Epidermal melanocyte (primary cell): ENCODE measurements at regions not wholly inside any gene's neighbourhood (a gene's known extent, or its start where the extent isn't known, plus 50 kb on each side); places are given as distances from the start of the nearest gene placed in this dataset.
"Not testable (repeated sequence)": the region's sequence is repeated elsewhere in the genome, so short reads cannot be mapped to it uniquely, and the experiment has no call there.

ENCODE experiments used
- DNase-seq: peaks from one replicate; pipeline ENCODE4 v3.0.0; 2011; ENCODE audit warnings: low spot score; ENCODE audit not compliant: insufficient read length

DNA sequence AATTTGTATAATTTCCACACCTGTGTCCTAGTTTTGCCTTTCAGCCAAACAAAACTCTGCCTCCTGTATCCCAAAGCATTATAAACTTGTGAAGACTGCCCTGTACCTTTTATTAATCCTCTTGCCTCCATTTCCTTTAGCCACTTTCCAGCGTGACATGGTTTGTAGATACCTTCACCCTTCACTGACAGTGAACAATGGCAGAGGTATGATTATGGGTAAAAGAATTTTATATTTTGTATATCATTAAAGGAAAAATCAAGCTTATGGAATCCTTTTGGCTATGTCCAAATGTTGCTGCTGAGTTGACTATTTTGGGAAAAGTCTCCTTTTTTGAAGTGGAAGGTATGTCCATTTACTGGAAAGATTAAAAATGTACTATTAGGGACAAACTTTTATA lies 251.7 kb downstream of the HNMT start:
- no peak for DNase-seq

DNA sequence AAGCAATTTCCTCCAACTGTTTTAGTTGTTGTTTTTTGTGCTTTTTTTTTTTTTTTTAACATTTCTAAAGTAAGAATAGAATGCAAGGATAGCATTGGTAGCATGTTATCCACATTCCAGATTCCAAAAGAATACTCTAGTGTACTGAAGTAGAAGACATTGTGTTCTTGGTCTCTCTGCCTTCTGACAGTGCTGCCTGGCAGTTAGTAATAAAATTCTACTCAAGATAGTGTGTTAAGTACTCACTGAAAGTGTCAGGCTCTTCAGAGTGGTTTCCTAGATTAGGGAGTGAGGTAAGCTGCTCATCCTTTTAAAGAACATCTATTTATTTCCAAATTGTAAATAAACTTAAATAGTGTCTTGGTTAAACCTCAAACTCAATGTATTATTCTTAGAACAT lies 253.7 kb downstream of the HNMT start:
- no peak for DNase-seq

DNA sequence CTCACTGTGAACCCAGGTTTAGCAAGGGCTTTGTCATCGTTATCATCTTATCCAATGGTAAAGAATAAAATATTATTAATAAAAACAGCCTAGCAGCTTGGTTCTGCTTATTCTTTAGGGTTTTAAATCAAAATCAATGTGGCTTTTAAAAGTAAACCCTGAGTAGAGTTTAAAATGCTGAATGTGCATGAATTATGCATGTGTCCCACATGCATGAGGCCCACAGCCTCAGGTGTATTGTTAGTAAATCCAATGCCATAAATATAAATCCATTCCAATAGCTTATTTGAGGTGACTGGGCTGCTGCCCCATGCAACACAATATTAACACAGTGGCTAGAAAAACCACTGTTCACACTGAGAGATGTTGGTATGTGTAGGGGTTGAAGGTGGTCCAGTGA lies 254.1 kb downstream of the HNMT start:
- no peak for DNase-seq

DNA sequence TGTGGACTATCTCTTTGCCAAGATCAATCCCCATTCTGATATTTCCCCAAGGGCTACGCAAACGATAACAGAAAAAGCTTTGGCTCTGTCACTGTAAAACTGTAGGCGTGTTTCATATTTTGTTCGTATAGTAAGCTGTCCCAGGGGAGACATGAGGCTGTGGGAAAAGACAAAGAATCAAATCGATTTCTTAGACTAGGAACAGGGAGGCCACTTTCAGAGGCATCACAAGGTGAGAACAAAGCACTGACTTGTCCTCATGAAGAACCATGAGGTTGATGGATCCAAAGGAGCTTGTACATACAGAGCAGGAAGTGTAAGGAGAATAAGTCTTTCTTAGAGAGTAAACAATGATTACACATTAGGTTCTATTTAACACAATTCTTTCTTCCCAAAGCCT lies 255.7 kb downstream of the HNMT start:
- no peak for DNase-seq

DNA sequence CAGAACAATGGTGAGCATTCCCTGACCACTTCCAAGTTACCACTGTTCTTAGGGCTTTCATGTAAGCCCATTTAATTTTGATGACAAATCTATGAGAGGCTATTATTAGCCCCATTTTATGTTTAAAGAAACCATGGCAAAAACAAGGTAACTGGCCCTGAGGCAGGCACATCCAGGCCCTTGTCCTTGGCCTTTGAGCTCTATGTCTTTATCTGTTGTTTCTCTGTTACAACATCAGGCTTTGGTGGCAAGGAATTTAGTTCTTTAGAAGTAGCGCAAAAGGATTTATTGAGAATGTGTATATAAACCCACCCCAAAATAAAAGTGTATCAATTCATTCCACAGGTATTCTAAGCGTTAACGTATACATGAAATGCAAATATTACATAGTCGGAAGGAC lies 257.1 kb downstream of the HNMT start:
- DNase-seq = no peak

DNA sequence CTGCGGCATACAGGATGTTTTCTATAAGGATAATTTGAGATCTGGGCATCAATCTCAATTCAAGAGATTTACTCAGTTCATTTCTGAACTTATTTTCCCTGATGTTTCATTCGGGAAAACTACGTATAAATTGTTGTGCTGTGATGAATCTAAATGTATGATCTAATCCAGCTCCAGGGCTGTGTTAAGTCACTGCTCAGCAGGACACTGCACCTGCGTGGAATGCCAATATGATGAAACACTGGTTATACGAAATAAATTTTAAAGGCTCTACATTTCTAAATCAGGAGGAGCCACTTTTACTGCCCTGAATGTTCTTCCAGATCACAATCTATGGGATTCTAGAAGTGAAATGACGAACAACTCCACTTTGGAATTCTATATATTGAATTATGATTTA lies 259.0 kb downstream of the HNMT start:
- no peak for DNase-seq

DNA sequence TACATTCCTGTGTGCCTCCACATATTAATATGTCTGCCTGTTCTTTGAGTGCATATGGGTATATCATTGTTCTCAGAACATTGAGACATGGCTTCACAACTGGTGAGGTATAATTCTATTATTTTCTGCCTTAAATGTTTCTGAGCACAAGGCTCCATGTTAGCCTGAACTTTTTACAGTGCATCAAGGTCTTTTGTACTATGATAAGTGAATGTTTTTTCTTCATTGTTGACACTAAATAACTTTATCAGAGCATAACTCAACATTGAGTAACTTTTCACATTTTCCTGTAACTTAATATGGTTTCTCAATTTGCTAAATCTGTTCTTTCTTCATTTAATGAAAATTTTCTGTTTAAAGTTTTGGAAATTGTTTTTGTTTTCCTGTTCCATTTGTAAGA lies 262.9 kb downstream of the HNMT start:
- no peak for DNase-seq

DNA sequence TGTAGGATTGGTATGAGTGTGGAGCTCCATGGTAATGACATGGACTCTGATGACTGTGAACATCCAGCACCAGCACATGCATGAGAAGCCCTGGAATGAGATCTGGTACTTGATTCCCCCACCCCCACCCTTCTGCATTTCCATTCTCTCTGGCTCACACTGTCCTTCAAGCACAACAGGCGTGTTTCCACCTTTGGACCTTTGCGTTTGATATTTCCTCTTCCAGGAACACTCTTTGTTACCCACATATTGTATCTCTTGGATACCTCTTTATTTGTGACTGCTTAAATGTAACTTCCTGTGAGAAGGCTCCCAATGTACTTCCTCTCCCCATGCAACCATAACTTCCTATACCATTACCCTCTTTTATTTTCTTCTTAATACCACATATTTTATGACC lies 263.8 kb downstream of the HNMT start:
- DNase-seq = no peak

DNA sequence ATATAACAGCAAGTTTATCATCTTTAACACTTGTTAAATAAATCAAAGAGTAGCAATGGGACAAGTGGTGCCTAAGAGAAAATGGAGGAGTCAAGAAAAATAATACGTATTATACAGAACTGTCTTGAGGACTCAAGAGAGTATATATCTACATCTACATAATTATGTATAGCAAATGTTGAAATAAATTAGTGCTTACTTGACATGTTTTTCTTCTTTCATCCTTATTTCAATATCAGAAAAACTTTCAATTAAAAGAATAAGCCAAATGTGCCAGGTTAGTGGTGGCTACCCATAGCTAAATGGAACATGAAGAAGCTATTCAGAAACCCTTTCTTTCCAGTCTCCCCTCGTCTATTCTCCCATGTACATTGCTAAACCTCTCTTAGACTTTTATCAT lies 267.3 kb upstream of the SPOPL start:
- no peak for DNase-seq

DNA sequence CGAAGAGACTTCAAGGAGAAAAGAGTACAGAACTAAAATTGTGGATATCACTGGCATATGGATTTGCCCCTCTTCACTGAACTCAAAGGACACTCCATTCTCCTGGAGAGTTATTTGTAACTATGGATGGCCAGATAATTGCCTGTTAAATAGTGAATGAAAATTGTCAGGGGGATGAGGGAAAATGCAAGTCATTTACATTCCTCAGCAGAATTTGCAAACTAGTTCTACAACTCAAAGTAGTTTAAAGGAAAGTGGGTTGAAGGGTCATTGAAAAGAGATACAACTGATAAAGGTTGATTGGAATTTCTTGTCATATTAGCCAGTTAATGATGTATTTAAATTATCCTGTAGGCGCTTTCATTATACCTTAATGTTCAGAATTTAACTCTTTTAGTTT lies 266.5 kb upstream of the SPOPL start:
- DNase-seq = no peak

DNA sequence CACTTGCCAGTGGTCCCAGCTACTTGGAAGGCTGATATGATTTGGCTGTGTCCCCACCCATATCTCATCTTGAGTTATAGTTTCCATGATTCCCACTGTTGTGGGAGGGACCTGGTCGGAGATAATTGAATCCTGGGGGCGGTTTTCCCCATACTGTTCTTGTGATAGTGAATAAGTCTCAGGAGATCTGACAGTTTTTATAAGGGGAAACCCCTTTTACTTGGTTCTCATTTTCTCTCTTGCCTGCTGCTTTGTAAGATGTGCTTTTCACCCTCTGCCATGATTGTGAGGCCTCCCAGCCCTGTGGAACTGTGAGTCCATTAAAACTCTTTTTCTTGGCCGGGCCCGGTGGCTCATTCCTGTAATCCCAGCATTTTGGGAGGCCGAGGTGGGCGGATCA lies 265.4 kb upstream of the SPOPL start:
- DNase-seq = no peak

DNA sequence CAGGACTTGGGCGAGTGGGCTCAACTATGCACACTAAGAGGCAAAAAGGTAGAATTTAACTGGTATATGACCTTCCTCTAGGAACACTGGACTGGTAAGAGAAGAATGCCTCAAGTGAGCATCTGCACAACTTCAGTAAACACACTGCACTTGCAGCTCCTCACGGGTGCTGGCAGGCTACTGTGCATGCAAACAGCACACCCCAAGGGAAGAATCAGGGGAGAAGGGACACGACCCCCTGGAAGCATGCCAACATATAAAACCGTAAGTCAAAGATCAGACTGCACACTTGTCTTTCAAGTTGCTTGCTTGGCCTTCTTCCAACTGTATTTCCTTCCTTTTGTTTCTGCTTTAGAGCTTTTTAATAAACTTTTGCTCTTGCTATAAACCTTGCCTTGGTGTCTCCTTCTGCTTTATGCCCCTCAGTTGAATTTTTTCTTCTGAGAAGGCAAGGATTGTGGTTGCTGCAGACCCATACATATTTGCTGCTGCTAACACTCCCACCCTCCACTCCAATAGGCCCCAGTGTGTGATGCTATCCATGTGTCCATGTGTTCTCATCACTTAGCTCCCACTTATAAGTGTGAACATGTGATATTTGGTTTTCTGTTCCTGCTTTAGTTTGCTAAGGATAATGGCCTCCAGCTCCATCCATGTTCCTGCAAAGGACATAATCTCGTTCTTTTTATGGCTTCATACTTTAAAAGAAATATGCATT lies 263.7 kb upstream of the SPOPL start:
- no peak for DNase-seq

DNA sequence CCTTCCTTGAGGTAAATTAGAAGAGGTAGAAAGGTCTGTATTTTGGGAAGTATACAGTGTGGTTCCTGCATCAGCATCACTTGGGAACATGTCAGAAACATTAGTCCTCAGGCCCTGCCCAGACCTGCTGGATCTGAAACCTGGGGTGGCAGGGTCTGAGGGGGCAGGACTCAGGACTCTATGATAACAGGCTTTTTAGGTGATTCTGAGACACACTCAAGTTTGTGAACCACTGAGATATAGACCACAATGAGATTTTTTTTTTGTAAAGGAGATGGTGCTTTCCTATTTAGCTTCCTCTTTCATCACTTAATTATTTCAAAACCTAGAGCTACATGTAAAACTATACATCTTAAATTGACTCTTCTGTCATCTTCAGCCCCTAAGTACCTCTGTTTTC lies 262.7 kb upstream of the SPOPL start:
- no peak for DNase-seq

DNA sequence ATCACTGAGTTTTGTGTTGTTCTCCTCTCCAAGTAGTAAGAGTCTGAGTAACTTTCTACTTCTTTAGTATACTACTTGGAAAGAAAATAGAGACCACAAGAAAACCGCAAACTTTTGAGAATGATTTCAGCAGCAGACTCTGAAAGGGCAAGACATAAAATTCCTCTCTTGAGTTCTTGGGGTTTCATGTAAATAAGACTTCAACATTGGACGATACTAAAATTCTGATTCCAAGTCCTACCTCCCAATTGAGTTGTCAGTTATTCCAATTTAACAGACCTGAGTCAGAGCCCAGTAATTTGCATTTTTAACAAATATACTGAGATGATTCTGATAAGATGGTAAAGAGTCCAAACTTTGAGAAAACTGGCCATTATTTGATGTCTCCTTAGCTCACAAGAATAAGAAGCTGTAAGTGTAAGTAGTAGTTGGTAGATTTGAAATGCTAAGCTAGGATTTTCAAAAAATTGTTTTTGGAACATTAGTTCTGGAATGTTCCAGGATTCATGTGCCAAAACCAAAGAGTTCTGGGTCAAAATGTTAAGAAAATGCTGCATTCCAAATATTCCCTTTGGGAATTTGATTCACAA lies 261.6 kb upstream of the SPOPL start:
- DNase-seq = no peak

DNA sequence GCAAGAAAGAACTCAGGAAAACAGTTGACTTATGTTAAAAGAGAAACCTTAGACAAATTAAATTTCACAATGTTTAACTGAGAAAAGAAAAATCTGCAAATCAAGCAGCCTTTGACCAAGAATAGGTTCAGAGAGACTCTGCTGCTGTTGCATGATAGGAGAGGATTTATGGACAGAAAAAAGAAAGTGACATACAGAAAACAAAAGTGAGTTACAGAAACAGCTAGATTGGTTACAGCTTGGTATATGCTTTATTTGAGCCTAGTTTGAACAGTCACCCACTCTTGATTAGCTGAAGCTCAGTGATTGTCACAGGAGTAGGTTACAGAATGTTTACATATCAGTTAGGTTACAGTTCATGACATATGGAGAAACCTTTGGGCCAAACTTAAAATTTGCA lies 258.2 kb upstream of the SPOPL start:
- no peak for DNase-seq

DNA sequence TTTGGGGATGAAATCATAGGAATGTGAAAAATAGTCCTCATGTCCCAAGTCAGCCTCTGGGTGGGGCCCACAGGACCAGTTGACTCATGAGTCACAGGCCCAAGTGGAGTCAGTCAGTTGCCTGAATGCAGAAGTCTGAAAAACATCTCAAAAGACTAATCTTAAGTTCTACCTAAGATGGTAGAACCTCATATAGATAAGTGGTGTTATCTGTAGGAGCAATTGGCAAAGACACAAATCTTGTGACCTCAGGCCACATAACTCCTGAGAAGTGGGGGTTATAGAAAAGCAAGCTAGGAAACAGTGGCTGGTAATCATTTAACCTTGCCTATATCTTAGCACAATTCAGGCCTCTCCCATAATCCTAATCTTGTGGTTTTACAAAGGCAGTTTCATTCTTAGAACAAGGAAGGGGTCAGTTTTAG lies 257.1 kb upstream of the SPOPL start:
- no peak for DNase-seq

DNA sequence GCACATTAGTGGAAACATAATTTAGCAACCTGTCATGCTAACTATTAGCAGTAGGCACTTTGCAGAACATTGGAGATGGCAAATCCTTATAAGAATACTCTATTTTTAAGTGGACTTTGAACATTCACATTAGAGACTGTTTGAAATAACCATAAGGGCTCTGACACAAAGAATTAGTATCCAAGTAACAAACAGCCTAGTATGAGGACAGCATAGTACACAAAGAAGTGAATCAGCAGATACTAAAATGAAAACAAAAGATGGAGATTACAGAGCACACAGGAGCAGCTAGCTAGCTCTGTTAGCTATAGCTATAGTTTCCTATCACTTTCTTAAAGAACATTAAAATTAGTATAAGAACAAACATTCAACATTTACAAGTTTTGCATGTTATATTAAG lies 256.3 kb upstream of the SPOPL start:
- no peak for DNase-seq

DNA sequence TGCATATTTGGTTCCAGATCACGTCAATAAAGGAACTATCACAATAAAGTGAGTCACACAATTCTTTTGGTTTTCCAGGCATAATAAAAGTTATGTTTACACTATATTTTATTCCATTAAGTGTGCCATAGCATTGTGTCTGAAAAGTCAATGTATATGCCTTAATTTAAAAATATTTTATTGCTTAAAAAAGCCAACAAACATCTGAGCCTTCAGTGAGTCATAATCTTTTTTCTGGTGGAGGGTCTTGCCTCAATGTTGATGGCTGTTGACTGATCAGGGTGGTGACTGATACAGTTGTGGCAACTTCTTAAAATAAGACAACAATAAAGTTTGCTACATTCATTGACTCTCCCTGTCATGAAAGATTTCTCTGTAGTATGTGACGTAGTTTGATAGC lies 254.3 kb upstream of the SPOPL start:
- no peak for DNase-seq

DNA sequence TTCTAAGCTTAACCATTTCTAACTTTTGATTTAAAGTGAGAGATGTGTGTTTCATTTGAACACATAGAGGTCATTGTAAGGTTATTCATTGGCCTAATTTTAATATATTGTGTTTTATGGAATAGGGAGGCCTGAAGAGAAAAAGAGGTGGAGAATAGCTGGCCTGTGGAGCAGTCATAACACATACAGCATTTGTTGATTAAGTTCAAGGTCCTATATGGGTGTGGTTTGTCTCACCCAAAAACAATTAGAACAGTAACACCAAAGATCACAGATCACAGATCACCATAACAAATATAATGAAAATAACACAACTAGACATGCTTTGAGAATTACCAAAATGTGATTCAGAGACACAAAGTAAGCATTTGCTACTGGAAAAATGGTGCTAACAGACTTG lies 252.4 kb upstream of the SPOPL start:
- no peak for DNase-seq

DNA sequence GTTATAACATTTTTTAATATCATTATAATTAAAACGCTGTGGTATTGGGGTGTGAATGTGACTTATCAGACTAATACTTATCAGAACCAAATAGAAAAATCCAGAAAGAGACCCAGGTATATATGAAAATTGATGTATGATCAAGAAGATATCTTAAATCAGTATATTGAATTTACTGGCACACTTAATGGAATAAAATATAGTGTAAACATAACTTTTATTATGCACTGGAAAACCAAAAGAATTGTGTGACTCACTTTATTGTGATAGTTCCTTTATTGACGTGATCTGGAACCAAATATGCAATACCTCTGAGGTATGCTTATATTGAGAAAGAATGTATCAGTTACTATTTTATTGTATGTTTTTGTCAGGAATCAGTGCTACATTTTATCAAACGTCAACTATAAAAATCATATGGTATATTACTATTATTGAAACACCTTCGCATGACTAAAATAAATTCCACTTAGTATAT lies 250.7 kb upstream of the SPOPL start:
- not testable (repeated sequence) for DNase-seq

DNA sequence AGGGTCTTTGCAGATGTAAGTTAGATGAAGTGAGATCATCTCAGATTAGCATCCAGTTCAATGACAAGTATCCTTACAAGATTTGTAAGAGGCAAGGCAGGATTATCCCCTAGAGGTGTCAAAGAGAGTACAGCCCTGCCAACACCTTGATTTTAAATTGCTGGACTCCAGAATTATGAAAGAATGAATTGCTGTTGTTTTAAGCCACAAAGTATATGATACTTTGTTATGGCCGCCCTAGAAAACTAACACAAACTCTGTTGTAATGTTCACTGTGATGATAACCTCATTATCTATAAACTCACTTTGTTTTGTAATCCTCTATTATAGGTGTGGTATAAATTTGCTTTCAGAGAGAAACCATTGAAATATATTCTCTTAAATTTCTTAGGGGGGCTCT lies 249.0 kb upstream of the SPOPL start:
- no peak for DNase-seq

DNA sequence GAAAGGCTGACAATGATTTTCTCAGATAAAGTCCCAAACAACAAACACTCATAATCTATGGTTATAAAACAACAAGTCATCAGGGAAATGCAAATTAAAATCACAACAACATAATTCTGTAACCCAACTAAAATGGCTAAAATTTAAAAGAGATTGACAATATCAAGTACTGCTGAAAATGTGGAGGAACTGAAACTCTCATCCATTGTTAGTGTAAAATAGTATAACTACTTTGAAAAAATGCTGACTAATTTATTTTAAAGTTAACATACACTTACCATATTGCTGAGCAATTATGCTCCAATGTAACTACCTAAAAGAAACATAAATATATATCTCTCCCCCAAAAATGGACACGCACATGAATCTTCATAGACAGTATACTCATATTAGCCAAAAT lies 245.9 kb upstream of the SPOPL start:
- no peak for DNase-seq

DNA sequence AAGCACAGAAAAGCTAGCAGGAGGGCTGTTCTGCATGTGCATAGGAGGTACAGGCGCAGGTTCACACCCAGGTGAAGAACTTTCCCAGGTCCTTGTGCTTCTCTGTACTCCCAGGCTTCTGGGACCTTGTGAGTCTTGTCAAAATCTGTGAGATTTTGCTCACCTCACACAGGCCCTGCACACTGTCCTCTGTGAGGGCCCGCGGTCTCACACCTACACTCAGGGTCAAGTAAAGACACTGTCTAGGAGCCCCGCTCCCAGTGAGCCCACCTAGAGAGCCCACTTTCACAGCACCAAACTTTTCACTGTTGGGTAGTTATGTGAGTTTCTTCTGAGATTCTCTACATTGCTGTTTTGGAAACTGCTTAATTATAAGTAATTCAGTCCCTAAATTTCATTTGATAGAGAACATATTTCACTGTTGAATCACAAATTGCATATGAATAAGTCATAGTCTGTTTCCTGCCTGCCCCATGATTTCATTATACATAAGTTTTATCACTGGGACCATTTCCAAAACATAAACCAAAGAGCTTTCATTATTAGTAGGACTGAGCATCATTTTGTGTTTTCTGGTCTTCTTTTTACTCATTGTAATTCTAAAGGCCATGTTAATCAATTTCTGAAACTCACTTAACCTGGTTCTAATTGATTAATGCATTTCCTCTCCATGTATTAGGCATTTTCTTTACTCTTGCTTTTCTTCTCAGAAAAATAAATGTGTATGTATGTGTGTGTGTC lies 234.2 kb upstream of the SPOPL start:
- DNase-seq = no peak
